K562 (cell line): ENCODE measurements at regions not wholly inside any gene's neighbourhood (a gene's known extent, or its start where the extent isn't known, plus 50 kb on each side); places are given as distances from the start of the nearest gene placed in this dataset.

Experiments
- ATAC-seq: fragments of 200-7000 bp; cut with Tn5 transposase; 3 replicates; pipeline ENCODE4 v1.9.1; 2020; ENCODE audit warnings: moderate library complexity
- BruUV-seq: library from RNA; stranded (reverse); fragments of 400-500 nt; replicated peaks from 2 replicates; lab custom pipeline; 2021; lab: Mats Ljungman, UMichigan
- CTCF ChIA-PET: fragments of 300-600 bp; formaldehyde crosslinking; extraction: SDS; loops from one replicate; lab custom pipeline; 2021; ENCODE audit warnings: low intra/inter-chr PET ratio; lab: Yijun Ruan, JAX
- POLR2A ChIA-PET: fragments of 300-600, 350-650 bp; sonication (Branson Sonifier 250); formaldehyde crosslinking; extraction: SDS; loops from one replicate; lab custom pipeline; 2021; ENCODE audit warnings: antibody characterized with exemption, inconsistent platforms; lab: Yijun Ruan, JAX
- DNase-seq, 4 experiments: peaks; one replicate each; pipeline versions ENCODE4 v3.0.0 to v3.0.0-alpha.2; 2011 to 2018; ENCODE audit warnings: low spot score in 3 of 4, mixed read lengths in 3 of 4; ENCODE audit errors: extremely low read depth in 1 of 4
- FAIRE-seq: peaks from 2 replicates; lab custom pipeline; 2011; peaks lifted over from hg19 to GRCh38; lab: Jason Lieb, UNC
- H2AFZ ChIP-seq: 2 replicates; pipeline ENCODE4 v1.6.0; 2011; ENCODE audit warnings: low read depth, low read length, control low read depth, inconsistent platforms
- H3K27ac ChIP-seq: fragments of 200-600 bp; 3 replicates; pipeline ENCODE4 v1.8.0; 2011; ENCODE audit warnings: low read depth, mild to moderate bottlenecking, control low read depth, inconsistent platforms, low read length, moderate library complexity, mixed read lengths; ENCODE audit errors: extremely low read depth
- H3K27me3 ChIP-seq, 2 experiments: fragments of 300-600 bp in 1 of 2; 2 replicates in 1 of 2; 3 replicates in 1 of 2; pipeline versions ENCODE4 v1.6.0 to v1.8.0; 2011; ENCODE audit warnings: inconsistent platforms in 2 of 2, low read length in 2 of 2, mild to moderate bottlenecking in 1 of 2, mixed read lengths in 1 of 2, moderate library complexity in 1 of 2; ENCODE audit not compliant: control insufficient read depth in 2 of 2, insufficient read depth in 2 of 2
- H3K36me3 ChIP-seq: fragments of 300-600 bp; 3 replicates; pipeline ENCODE4 v1.8.0; 2011; ENCODE audit warnings: mild to moderate bottlenecking, low read length, inconsistent platforms; ENCODE audit not compliant: control insufficient read depth, insufficient read depth
- H3K4me1 ChIP-seq, 2 experiments: fragments of 200-600 bp in 1 of 2; replicated peaks in 1 of 2; 2 replicates in 1 of 2; 3 replicates in 1 of 2; pipeline versions ENCODE4 v1.5.1 to v1.8.0; 2011; ENCODE audit warnings: inconsistent platforms in 2 of 2, low read length in 2 of 2, mild to moderate bottlenecking in 1 of 2, mixed read lengths in 1 of 2, moderate library complexity in 1 of 2; ENCODE audit not compliant: control insufficient read depth in 2 of 2, insufficient read depth in 2 of 2
- H3K4me2 ChIP-seq: 2 replicates; pipeline ENCODE4 v1.6.1; 2011; ENCODE audit warnings: low read length, control low read depth, inconsistent platforms, mixed read lengths; ENCODE audit not compliant: insufficient read depth
- H3K4me3 ChIP-seq: fragments of 200-600 bp; sonication (generic), shearing (Covaris generic); 2 replicates; pipeline ENCODE4 v1.5.1; 2016; ENCODE audit warnings: control low read depth, inconsistent platforms
- H3K79me2 ChIP-seq: fragments of 200-600 bp; 3 replicates; pipeline ENCODE4 v1.8.0; 2011; ENCODE audit warnings: low read length, inconsistent platforms; ENCODE audit not compliant: control insufficient read depth, insufficient read depth
- H3K9ac ChIP-seq, 2 experiments: 2 replicates each; pipeline versions ENCODE4 v1.6.0 to v1.6.1; 2011; ENCODE audit warnings: low read depth in 2 of 2, low read length in 2 of 2, control low read depth in 1 of 2, inconsistent platforms in 1 of 2, mild to moderate bottlenecking in 1 of 2, mixed read lengths in 1 of 2; ENCODE audit not compliant: insufficient read depth in 1 of 2
- H3K9me1 ChIP-seq: one replicate; pipeline ENCODE4 v1.6.0; 2011; ENCODE audit warnings: inconsistent platforms, mild to moderate bottlenecking, low read length, moderate library complexity; ENCODE audit not compliant: control insufficient read depth, insufficient read depth
- H3K9me3 ChIP-seq: replicated peaks from 2 replicates; pipeline ENCODE4 v1.5.1; 2011; ENCODE audit warnings: low read depth, low read length, inconsistent platforms; ENCODE audit not compliant: control insufficient read depth, insufficient read depth
- H4K20me1 ChIP-seq: replicated peaks from 2 replicates; pipeline ENCODE4 v1.6.1; 2011; ENCODE audit warnings: low read length, inconsistent platforms, mixed read lengths; ENCODE audit not compliant: control insufficient read depth, insufficient read depth
- CAMTA2 ChIP-seq: fragments of 250-450 bp; sonication (Bioruptor Pico); conservative IDR thresholded peaks from 2 replicates; pipeline ENCODE4 v1.5.1; 2022
- CBFA2T2 ChIP-seq: fragments of 450-650 bp; conservative IDR thresholded peaks from 2 replicates; pipeline ENCODE4 v1.6.1; 2017; ENCODE audit warnings: mild to moderate bottlenecking
- CREB1 ChIP-seq, 2 experiments: sonication (generic) in 1 of 2; formaldehyde crosslinking in 1 of 2; IDR thresholded peaks; 2 replicates each; pipeline versions ENCODE4 v1.6.1 to v1.8.0; 2012 to 2022; ENCODE audit warnings: inconsistent platforms in 1 of 2, mild to moderate bottlenecking in 1 of 2, missing genetic modification reagents in 1 of 2, moderate library complexity in 1 of 2
- NEUROD1 ChIP-seq: fragments of 150-350 bp; IDR thresholded peaks from 2 replicates; pipeline ENCODE4 v1.6.1; 2014; ENCODE audit warnings: borderline replicate concordance, low read length, low read depth; ENCODE audit not compliant: partially characterized antibody
- NFRKB ChIP-seq: fragments of 450-650 bp; IDR thresholded peaks from 2 replicates; pipeline ENCODE4 v1.6.1; 2016; ENCODE audit warnings: low read depth
- PML ChIP-seq: IDR thresholded peaks from 2 replicates; pipeline ENCODE4 v1.6.1; 2012; ENCODE audit warnings: low read length, inconsistent platforms
- SNIP1 ChIP-seq: fragments of 450-650 bp; IDR thresholded peaks from 2 replicates; pipeline ENCODE4 v1.7.1; 2017; ENCODE audit warnings: low read depth, mild to moderate bottlenecking
- THRAP3 ChIP-seq: fragments of 450-650 bp; IDR thresholded peaks from 2 replicates; pipeline ENCODE4 v1.6.1; 2016; ENCODE audit warnings: mild to moderate bottlenecking, inconsistent platforms, borderline replicate concordance
- ZBTB17 ChIP-seq: fragments of 450-650 bp; formaldehyde crosslinking; IDR thresholded peaks from 2 replicates; pipeline ENCODE4 v1.4.0; 2020; ENCODE audit warnings: mild to moderate bottlenecking
- ZFPM2 ChIP-seq: fragments of 250-450 bp; sonication (Bioruptor Pico); IDR thresholded peaks from 2 replicates; pipeline ENCODE4 v1.5.1; 2022; ENCODE audit warnings: mild to moderate bottlenecking
- ZNF263 ChIP-seq: sonication (generic); formaldehyde crosslinking; IDR thresholded peaks from 2 replicates; pipeline ENCODE4 v1.8.0; 2022; ENCODE audit warnings: mild to moderate bottlenecking, missing genetic modification reagents, borderline replicate concordance
- ZNF436 ChIP-seq: fragments of 250-450, 450-650 bp; sonication (Bioruptor Pico); formaldehyde crosslinking; IDR thresholded peaks from 2 replicates; pipeline ENCODE4 v1.7.0; 2020; ENCODE audit warnings: mild to moderate bottlenecking
- WGBS: fragments of 100-300 bp; shearing (Covaris generic); methylation state at CpG from one replicate; pipeline ENCODE4 v1.1.6; 2016; ENCODE audit warnings: low coverage, mixed read lengths; ENCODE audit not compliant: insufficient coverage; ENCODE audit errors: missing lambda C conversion rate; 5-methylcytosine and 5-hydroxymethylcytosine counted together
- in situ Hi-C: fragments of 300-500 bp; cut with MboI; formaldehyde crosslinking; loops from 4 replicates; pipeline ENCODE4 v1.15.0; 2018; ENCODE audit warnings: inconsistent platforms, mixed read lengths
- intact Hi-C: fragments of 100-400 bp; cut with micrococcal nuclease; formaldehyde crosslinking; loops from 2 replicates; pipeline ENCODE4 v1.14.2; 2022
- TF ChIP-seq, protein P1 (sequence below): fragments of 250-450 bp; sonication (Bioruptor Pico); IDR thresholded peaks from 2 replicates; pipeline ENCODE4 v1.5.0; 2021; ENCODE audit warnings: mild to moderate bottlenecking, moderate library complexity

DNA sequence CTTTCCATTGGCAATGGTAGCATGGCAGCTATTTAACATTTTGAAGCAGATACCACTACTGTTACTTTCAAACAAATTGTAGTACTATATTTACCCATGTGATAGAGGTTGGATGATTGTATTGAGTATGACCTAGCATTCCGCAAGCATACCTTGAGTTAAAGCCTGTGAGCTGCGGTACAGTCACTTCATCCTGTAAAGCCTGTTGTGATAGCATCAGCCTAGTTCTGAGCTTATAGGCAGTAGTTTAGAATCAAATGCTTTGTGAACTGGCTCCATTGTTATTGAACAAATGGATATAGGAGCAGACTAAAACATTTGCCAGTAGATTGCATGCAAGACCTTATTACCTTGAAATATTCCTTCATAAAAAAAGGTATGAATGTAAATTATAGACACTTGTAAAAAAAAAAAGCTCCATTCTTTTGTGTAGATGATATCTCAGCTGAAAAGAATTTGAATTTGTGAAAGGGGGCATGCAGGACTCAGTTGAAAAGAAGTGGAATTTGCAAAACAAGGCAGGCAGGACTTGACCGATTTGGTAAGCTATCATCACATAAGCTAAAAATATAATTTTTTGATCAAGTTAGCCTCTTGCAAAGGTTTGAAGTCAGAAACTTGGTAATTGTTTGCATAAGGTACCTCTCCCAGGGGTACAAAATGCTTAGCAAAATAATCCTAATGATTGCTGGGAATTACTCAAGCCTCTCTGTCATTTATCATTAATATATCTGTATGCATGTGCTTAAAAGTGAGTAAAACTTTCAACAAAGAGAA, 138.5 kb upstream of the ITGA4 start:
- 12% methylated on average over 3 of the region's 3 CpGs for WGBS
- Histone ChIP-seq H3K79me2 (no peaks in the 10 kb centered on the region), H3K4me3 (no peak overlapping the region), H3K36me3 (no peaks in the 10 kb centered on the region), H2AFZ (no peak overlapping the region), H3K4me2 (no peak overlapping the region), H3K27ac (no peak overlapping the region), H3K9me3 (no peaks in the 10 kb centered on the region), H3K9ac (no peak overlapping the region), H3K27me3 (no peaks in the 10 kb centered on the region), H3K9me1 (no peaks in the 10 kb centered on the region), H4K20me1 (no peaks in the 10 kb centered on the region), H3K4me1 (no peaks in the 10 kb centered on the region)
- no TSS peak for BruUV-seq
- intact Hi-C loops (no loop called here), in situ Hi-C loops (no loop called here)
- no peak for ATAC-seq
- DNase-seq, result no peak
- no peak for TF ChIP-seq NEUROD1
- no peak for TF ChIP-seq ZNF436 (CRISPR knock-in tag)
- no peak for TF ChIP-seq PML
- no peak for TF ChIP-seq THRAP3
- no peak for TF ChIP-seq ZBTB17
- no peak for TF ChIP-seq CREB1 (IDR thresholded peaks at IDR 0.05)
- TF ChIP-seq CREB1 (CRISPR knock-in tag; IDR thresholded peaks at IDR 0.05), result no peak
- no peak for TF ChIP-seq ZFPM2 (CRISPR knock-in tag)
- TF ChIP-seq CAMTA2, result no peak
- TF ChIP-seq ZNF263 (CRISPR knock-in tag), result no peak
- no peak for TF ChIP-seq CBFA2T2
- TF ChIP-seq, protein P1, sequence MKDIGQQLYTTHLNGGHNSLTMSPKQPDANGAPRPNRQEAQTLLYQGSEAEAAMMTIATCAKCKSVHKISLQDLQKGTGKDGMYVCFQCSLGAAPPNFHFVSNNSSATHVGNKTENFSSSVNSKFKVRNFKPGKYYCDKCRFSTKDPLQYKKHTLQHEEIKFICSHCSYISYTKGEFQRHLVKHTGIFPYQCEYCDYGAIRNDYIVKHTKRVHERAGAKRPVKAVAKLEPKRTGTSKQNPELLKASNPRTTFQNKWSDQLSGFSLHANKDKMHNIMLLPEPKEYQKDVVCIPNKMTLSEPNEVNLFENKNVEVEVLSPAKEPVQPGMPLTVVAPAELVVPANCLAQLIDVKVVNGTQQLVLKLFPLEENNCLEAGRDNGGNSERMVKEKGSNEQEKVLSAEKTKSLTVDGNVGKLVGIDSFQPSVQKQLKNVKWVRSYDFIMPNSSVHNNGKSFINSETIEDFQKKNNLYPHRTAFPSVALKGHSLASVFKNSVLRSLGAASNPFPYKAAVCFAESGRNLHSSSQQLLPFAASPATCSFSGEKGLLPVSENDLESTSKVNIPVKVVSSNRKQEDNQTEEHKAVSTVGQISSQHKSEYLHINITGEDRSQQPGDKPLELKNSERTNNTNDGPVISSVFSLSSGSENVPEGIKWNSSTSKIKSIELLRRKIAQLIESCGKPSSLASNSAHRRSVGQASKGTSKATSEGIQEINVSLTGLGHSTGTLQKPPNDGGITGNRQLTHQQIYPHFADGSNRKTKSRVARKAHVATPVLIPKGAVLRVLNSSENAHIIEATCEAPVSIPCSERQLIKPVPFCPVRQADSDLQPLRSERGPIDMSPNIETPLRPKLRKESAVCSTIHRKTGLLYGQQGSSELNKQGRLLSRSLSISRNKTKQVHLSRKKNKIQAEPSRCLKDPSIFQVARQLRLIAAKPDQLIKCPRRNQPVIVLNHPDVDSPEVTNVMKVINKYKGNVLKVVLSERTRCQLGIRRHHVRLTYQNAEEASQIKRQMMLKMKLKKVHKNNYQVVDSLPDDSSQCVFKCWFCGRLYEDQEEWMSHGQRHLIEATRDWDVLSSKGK (CRISPR knock-in tag), result no peak
- TF ChIP-seq NFRKB, result no peak
- TF ChIP-seq SNIP1, result no peak
- ChIA-PET POLR2A (interaction anchor here (1.0 kb wide), 1 partner anchor 8 kb away, joined by 3 read pairs; no protein-coding TSS in a partner anchor), CTCF (no interaction called here)
- FAIRE-seq, result no peak
